Body of pancreas (tissue), 4 donors: ENCODE measurements at regions not wholly inside any gene's neighbourhood (a gene's known extent, or its start where the extent isn't known, plus 50 kb on each side); places are given as distances from the start of the nearest gene placed in this dataset.

Source experiments
- ATAC-seq: fragments of 150-250 bp; one replicate; pipeline ENCODE4 v1.9.1; 2016
- DNase-seq, 4 donors: peaks; one replicate each; pipeline ENCODE4 v3.0.0-alpha.2; 2019
- H3K27ac ChIP-seq, 4 donors: fragments of 200-600 bp; sonication (generic); 1 replicate in 3 of 4; 2 replicates in 1 of 4; pipeline versions ENCODE4 v1.5.1 to v1.6.1; 2016 to 2019; ENCODE audit warnings: mild to moderate bottlenecking in 1 of 4, mixed read lengths in 1 of 4, moderate library complexity in 1 of 4
- H3K27me3 ChIP-seq, 2 donors: fragments of 200-600 bp; sonication (generic); one replicate each; pipeline ENCODE4 v1.6.0; 2016; ENCODE audit warnings: mild to moderate bottlenecking in 1 of 2
- H3K36me3 ChIP-seq, 2 donors: fragments of 200-600 bp; sonication (generic); replicated peaks in 1 of 2; 2 replicates each; pipeline ENCODE4 v1.5.1; 2016; ENCODE audit warnings: low read depth in 2 of 2; ENCODE audit not compliant: insufficient read depth in 1 of 2
- H3K4me1 ChIP-seq: fragments of 200-600 bp; sonication (generic); one replicate; pipeline ENCODE4 v1.6.0; 2016
- H3K4me3 ChIP-seq, 2 donors: fragments of 200-600 bp; sonication (generic); 1 replicate in 1 of 2; 2 replicates in 1 of 2; pipeline ENCODE4 v1.5.1; 2016 to 2019
- H3K9me3 ChIP-seq, 3 donors: fragments of 200-600 bp; sonication (generic); 1 replicate in 2 of 3; 2 replicates in 1 of 3; pipeline ENCODE4 v1.5.1; 2016
- CTCF ChIP-seq, 7 experiments: fragments of 450-650 bp in 4 of 7; fragments of 200-600 bp in 3 of 7; sonication (generic) in 3 of 7; IDR thresholded peaks; one replicate each; pipeline ENCODE4 v1.5.1; 2016 to 2019; ENCODE audit warnings: antibody characterized with exemption in 7 of 7
- POLR2A ChIP-seq, 3 donors: fragments of 450-650 bp; IDR thresholded peaks; one replicate each; pipeline ENCODE4 v1.6.1; 2016; ENCODE audit warnings: antibody characterized with exemption in 3 of 3, mild to moderate bottlenecking in 2 of 3
- WGBS, 2 donors: methylation state at CpG; one replicate each; pipeline ENCODE4 v1.1.5; 2017; 5-methylcytosine and 5-hydroxymethylcytosine counted together
- intact Hi-C: fragments of 100-400 bp; cut with DNase I; formaldehyde crosslinking; loops from one replicate; pipeline ENCODE4 v1.15.1; 2023

DNA sequence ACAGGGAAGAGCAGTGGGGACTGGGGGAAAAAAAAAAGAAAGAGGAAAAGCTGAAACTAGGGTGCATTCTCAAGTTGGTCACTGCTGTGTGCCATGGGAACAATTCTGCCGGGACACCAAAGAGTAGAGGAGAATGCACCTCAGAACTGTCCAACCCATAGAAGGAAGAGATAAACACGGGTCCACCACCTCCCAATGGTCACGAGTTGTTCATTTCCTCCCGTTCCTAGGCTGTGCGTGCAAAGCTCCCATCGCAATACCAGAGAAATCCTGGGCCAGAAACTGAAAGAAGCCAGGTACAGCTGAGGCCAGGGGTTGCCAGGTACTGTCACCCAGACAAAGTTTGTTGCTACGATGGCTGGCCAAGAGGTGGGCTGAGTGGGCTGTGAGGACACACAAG lies 236.9 kb upstream of the ANKRD55 start:
- intact Hi-C loops = no loop called here
- no peaks in the 10 kb centered on the region for H3K36me3 ChIP-seq
- H3K9me3 ChIP-seq = no peaks in the 10 kb centered on the region
- WGBS, 2 donors = 74 to 90% methylated on average over 5 to 7 of the region's 7 CpGs
- ATAC-seq (no peak), DNase-seq (no peak)
- TF ChIP-seq CTCF (IDR thresholded peaks at IDR 0.05) = no peak
- TF ChIP-seq POLR2A (IDR thresholded peaks at IDR 0.05) = no peak
- H3K4me3 ChIP-seq = no peak overlapping the region
- H3K27me3 ChIP-seq = no peaks in the 10 kb centered on the region
- H3K4me1 ChIP-seq = peaks cover 7% of the 10 kb centered on the region
- no peak overlapping the region for H3K27ac ChIP-seq

- no peaks in the 10 kb centered on the region for H3K9me3 ChIP-seq
- no peak for TF ChIP-seq CTCF (IDR thresholded peaks at IDR 0.05)
- TF ChIP-seq POLR2A (IDR thresholded peaks at IDR 0.05) = no peak
- no peak overlapping the region for H3K4me3 ChIP-seq
- no peaks in the 10 kb centered on the region for H3K27me3 ChIP-seq
- peaks cover 7% of the 10 kb centered on the region for H3K4me1 ChIP-seq
- no peak overlapping the region for H3K27ac ChIP-seq
- H3K36me3 ChIP-seq = no peaks in the 10 kb centered on the region
- 96 to 100% methylated on average over 3 of the region's 3 CpGs for WGBS, 2 donors
- intact Hi-C loops = no loop called here
- ATAC-seq (no peak), DNase-seq (no peak)
Observed at GRCh38 chr5:56468277-56468676, 235.1 kb upstream of the ANKRD55 start.

DNA sequence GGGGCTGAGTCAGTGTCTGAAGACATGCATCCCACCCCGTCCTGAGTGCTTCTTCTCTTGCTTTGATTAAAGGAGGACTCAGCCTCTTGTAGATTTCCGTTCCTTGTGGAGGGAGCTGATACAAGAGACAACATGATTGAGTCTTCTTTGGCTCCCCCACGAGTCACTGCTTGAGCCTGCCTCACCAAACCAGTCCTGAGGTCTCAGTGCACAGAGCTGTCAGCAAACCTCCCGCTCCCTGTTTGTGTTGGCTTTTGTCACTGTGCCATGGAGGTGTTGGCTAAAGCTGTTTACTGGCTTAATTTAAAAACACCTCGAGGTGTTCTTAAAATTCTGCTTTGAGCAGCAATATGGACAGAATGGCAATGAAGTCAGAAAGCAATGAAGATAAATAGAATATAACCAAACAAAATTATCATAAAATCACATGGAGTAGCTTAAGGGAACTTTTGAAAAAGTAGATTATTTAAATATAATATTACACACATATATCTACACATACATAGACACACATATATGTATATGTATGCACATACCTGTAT lies 234.1 kb upstream of the ANKRD55 start:
- Histone ChIP-seq H3K9me3 (no peaks in the 10 kb centered on the region), H3K27me3 (no peaks in the 10 kb centered on the region), H3K27ac (no peak overlapping the region), H3K36me3 (no peaks in the 10 kb centered on the region), H3K4me1 (peaks cover 7% of the 10 kb centered on the region), H3K4me3 (no peak overlapping the region)
- ATAC-seq (no peak), DNase-seq (no peak)
- WGBS, 2 donors = 49 to 52% methylated on average over 5 of the region's 5 CpGs
- intact Hi-C loops = no loop called here
- TF ChIP-seq POLR2A (IDR thresholded peaks at IDR 0.05) = no peak
- no peak for TF ChIP-seq CTCF (IDR thresholded peaks at IDR 0.05)

DNA sequence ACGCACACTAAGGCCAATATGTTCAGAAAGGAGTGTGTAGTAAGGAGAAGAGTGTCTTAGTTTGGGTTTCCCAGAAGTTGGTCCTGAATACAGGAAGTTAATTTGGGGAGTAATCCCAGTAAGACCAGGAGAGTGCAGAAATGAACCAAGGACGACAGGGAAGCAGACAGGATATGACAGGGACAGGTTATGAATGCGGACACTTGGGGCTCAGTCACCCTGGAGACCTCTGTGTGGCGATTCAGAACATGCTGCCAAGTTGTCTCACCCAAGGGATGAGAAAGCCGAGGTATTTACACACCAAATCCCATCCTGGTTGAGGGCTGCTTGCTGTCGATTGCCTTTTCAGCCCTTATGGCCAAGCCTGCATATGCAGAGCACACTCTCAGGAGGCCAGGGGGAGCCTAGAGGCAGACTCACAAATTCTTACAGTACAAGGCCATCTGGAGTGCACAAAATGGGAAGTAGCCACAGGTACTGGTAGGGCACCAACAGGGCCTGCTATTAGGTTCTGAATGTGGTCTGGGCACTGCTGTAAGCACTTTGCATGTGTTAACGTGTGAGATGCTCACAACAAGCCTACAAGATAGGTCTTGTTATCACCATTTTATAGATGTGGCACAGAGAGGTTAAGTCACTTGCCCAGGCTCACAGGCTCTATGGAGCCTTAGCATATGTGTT lies 233.1 kb upstream of the ANKRD55 start:
- H3K27me3 ChIP-seq = no peaks in the 10 kb centered on the region
- WGBS, 2 donors = 85 to 91% methylated on average over 7 of the region's 7 CpGs
- DNase-seq (no peak), ATAC-seq (no peak)
- no peak overlapping the region for H3K27ac ChIP-seq
- no peaks in the 10 kb centered on the region for H3K36me3 ChIP-seq
- H3K4me1 ChIP-seq = peaks cover under 1% of the 10 kb centered on the region
- H3K9me3 ChIP-seq = no peaks in the 10 kb centered on the region
- intact Hi-C loops = no loop called here
- TF ChIP-seq CTCF (IDR thresholded peaks at IDR 0.05) (no peak), POLR2A (IDR thresholded peaks at IDR 0.05) (no peak)
- no peak overlapping the region for H3K4me3 ChIP-seq

DNA sequence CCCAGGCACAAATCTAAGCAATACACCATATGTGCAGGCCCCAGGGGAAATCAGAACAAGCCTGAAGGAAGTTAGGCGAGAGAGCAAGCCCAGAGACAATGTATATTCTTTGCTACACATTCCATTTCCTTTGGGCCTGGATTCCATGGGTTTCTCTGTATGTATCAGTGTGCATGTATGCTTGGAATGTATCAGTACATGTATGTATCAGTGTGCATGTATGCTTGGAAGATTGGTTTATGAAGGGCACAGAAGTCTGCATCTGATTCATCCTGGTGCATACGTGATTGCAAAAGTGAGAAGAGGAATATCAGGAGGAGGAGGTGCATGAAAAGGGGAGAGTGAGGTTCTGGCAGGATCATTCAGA lies 232.6 kb upstream of the ANKRD55 start:
- no peak for TF ChIP-seq CTCF (IDR thresholded peaks at IDR 0.05)
- no peak for TF ChIP-seq POLR2A (IDR thresholded peaks at IDR 0.05)
- Histone ChIP-seq H3K36me3 (no peaks in the 10 kb centered on the region), H3K27ac (no peak overlapping the region), H3K4me1 (peaks cover 3% of the 10 kb centered on the region), H3K4me3 (no peak overlapping the region), H3K27me3 (no peaks in the 10 kb centered on the region), H3K9me3 (no peaks in the 10 kb centered on the region)
- 68 to 95% methylated on average over 2 of the region's 2 CpGs for WGBS, 2 donors
- no peak for ATAC-seq
- intact Hi-C loops = no loop called here
- no peak for DNase-seq
